ENCODE measurements at regions not wholly inside any gene's neighbourhood (a gene's known extent, or its start where the extent isn't known, plus 50 kb on each side); places are given as distances from the start of the nearest gene placed in this dataset.

DNA sequence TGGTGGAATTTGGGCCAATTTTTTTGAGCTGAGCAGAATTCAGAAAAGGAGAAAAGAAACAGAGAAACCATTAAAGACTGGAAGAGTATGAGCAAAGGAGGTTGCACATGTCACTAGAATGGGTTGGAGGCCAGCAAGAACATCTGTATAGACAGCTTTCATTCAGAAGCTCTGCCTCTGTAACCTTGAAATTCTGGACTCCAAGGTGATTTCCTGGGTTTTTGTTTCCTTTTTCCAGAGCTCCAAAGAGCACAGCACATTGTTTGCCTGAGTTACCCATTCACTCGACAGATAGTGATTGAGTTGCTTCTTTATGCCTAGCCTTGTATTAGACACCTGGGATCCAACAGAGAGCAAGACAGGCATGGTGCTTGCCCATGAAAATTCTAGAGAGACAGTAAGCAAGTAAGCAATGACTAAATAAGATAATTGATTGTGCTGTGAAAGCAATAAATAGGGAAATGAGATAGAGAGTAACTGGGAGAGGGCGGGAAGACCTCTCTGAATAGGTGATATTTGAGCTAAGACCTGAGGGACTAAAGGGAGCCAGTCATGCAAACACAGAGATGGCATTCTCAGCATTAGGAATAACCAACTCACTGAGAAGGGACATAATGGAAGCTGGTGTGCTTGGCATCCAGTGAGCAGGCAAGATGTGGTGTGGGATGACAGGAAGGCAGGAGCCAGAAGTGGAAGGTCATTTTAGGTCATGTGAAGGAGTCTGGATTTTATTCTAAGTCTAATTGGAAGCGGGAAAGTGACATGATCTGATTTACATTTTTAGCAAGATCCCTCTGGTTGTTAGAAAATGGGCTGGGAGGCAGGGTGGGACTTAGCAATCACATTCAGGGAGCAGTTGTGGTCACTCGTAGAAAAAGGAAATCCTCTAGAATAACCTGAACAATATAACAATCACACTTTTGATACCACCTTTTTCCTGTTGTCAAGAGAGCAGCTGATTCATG lies 197.5 kb downstream of the HS3ST3A1 start:
- no peak for DNase-seq (ENCODE audit: low spot score)
- H3K9me3 ChIP-seq = no peaks in the 10 kb centered on the region
- H3K27me3 ChIP-seq = no peaks in the 10 kb centered on the region
- H3K4me1 ChIP-seq = no peaks in the 10 kb centered on the region
- H3K4me3 ChIP-seq = no peak overlapping the region
- H3K36me3 ChIP-seq = no peaks in the 10 kb centered on the region
- TF ChIP-seq, protein P1, sequence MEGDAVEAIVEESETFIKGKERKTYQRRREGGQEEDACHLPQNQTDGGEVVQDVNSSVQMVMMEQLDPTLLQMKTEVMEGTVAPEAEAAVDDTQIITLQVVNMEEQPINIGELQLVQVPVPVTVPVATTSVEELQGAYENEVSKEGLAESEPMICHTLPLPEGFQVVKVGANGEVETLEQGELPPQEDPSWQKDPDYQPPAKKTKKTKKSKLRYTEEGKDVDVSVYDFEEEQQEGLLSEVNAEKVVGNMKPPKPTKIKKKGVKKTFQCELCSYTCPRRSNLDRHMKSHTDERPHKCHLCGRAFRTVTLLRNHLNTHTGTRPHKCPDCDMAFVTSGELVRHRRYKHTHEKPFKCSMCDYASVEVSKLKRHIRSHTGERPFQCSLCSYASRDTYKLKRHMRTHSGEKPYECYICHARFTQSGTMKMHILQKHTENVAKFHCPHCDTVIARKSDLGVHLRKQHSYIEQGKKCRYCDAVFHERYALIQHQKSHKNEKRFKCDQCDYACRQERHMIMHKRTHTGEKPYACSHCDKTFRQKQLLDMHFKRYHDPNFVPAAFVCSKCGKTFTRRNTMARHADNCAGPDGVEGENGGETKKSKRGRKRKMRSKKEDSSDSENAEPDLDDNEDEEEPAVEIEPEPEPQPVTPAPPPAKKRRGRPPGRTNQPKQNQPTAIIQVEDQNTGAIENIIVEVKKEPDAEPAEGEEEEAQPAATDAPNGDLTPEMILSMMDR (IDR thresholded peaks at IDR 0.05) = no peak
- H3K27ac ChIP-seq = no peak overlapping the region

DNA sequence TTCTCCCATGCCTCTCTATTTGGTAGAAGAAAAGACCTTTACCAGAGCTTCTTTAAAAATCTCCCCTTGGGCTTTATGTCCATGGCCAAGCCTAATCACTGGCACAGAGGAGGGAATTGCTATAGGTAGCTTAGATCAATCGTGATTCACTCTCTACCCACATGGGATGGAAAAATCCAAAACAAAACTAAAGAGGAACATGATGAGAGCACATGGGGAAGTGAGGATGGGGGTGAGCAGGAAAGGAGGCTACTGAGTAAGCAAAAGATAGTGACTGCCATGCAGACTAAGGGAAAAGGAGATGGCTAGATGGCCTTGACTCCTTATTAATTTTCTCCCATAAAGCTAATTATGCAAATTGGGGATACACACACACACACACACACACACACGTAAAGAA lies 201.2 kb downstream of the HS3ST3A1 start:
- Histone ChIP-seq H3K27ac (no peak overlapping the region), H3K4me3 (no peak overlapping the region), H3K36me3 (no peaks in the 10 kb centered on the region), H3K4me1 (no peaks in the 10 kb centered on the region), H3K27me3 (no peaks in the 10 kb centered on the region), H3K9me3 (no peaks in the 10 kb centered on the region)
- TF ChIP-seq, protein P1 (IDR thresholded peaks at IDR 0.05) = no peak
- no peak for DNase-seq (ENCODE audit: low spot score)

DNA sequence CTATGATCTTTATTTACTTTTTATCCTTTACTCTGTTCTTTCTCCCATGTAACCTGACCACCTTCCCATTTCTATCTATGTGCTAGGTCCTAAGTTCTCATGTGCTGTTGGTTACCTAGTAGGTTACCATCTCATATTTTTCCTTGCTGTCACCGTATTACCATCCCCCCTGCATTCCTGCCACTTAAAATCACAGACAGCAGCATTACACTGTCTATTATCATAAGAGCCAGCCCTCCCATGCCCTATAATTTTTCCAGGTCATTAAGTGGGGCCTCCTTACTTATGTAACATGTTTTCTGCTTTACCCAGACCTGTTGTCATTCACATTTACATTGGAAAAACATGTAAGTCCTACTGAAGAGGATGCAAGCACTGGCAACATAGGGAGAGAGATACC lies 202.9 kb downstream of the HS3ST3A1 start:
- no peak for DNase-seq (ENCODE audit: low spot score)
- Histone ChIP-seq H3K9me3 (no peaks in the 10 kb centered on the region), H3K36me3 (no peaks in the 10 kb centered on the region), H3K4me1 (no peaks in the 10 kb centered on the region), H3K27ac (no peak overlapping the region), H3K27me3 (no peaks in the 10 kb centered on the region), H3K4me3 (no peak overlapping the region)
- TF ChIP-seq, protein P1 (IDR thresholded peaks at IDR 0.05) = no peak

DNA sequence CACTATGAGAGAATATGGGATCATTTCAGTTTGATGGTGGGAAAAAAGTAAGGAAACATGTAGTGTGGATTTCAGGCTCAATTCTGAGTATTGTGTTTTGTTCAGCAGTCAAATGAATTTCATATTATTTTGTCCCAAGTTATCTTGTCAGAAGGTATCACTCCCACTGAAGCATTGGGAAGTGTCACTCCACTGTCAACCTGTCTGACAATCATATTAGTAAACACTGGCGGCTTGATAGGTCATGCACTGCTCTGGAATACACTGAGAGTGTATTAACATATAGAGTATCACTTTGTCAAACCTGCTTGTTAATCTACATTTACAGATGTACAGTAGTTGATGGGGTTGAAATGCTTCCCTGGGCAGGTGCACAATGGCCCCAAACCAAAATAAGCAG lies 203.6 kb downstream of the HS3ST3A1 start:
- Histone ChIP-seq H3K27me3 (no peaks in the 10 kb centered on the region), H3K4me3 (no peak overlapping the region), H3K4me1 (no peaks in the 10 kb centered on the region), H3K36me3 (no peaks in the 10 kb centered on the region), H3K9me3 (no peaks in the 10 kb centered on the region), H3K27ac (no peak overlapping the region)
- no peak for DNase-seq (ENCODE audit: low spot score)
- TF ChIP-seq, protein P1 (IDR thresholded peaks at IDR 0.05) = no peak

DNA sequence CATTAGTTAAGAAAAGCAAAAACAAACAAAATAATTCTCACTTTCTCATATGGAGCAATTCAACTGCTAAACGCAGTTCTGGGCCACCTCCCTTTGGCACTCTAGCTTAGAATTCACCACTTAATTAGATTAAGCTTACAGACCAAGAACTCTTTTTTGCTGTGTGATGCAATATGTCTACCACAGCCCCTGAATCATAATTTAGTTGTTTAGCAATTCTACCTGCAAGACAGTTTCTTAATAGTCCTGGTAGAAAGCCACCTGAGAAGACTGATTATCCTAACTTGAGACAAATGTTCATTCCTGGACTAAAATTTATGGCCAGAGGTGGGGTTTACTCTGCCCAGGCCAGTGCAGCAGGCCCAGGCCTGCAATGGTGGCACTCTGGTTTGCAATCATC lies 205.9 kb downstream of the HS3ST3A1 start:
- Histone ChIP-seq H3K27me3 (no peaks in the 10 kb centered on the region), H3K36me3 (no peaks in the 10 kb centered on the region), H3K4me1 (no peaks in the 10 kb centered on the region), H3K9me3 (no peaks in the 10 kb centered on the region), H3K4me3 (no peak overlapping the region), H3K27ac (no peak overlapping the region)
- no peak for DNase-seq (ENCODE audit: low spot score)
- TF ChIP-seq, protein P1 (IDR thresholded peaks at IDR 0.05) = no peak

Measured in right atrium auricular region (tissue), 2 donors.